Activated CD4-positive, alpha-beta T cell treated with anti-CD3 and anti-CD28 coated beads, Interleukin-2, amount 50 U/mL, for 24 hours (primary cell): ENCODE measurements at regions not wholly inside any gene's neighbourhood (a gene's known extent, or its start where the extent isn't known, plus 50 kb on each side); places are given as distances from the start of the nearest gene placed in this dataset.

Source experiments
- DNase-seq, 2 donors: peaks; one replicate each; pipeline ENCODE4 v3.0.0-alpha.2; 2020; ENCODE audit warnings: low read depth in 1 of 2, low spot score in 1 of 2

DNA sequence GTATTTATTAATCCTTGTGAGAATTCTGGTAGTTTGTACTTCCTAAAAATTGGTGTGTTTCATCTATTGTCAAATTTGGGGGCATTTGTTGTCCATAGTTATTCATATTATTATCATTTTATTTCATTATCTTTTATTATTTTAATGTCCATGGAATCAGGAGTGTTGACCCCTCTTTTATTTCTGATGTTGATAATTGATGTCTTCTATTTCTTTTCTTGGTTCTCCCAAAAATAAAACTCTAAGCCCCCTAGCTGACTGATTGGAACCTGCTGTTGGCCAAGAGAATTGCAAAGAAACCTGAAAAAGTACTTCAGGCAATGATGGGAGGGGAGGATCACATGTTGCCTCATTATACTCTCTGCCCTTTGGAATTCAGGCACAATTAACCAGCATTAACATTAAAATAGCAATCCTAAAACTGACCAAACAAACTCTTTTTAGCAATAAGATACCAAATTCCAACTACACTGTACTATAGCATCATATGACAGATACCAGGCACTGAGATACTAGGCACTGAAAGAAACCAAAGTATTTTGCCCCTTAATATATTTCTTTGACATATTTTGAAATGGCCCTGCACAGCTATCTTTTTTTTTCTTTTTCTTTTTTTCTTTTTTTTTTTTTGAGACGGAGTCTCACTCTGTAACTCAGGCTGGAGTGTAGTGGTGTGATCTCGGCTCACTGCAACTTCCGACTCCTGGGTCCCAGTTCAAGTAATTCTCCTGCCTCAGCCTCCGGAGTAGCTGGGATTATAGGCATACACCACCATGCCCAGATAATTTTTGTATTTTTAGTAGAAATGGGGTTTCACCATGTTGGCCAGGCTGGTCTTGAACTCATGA is 1097.2 kb upstream of the CNTNAP5 start:
- DNase-seq = no peak

- no peak for DNase-seq
Measured at GRCh38 chr2:122929347-122929746, 1095.7 kb upstream of the CNTNAP5 start.

- DNase-seq = no peak
Measured at GRCh38 chr2:122935506-122935905, 1089.6 kb upstream of the CNTNAP5 start.

DNA sequence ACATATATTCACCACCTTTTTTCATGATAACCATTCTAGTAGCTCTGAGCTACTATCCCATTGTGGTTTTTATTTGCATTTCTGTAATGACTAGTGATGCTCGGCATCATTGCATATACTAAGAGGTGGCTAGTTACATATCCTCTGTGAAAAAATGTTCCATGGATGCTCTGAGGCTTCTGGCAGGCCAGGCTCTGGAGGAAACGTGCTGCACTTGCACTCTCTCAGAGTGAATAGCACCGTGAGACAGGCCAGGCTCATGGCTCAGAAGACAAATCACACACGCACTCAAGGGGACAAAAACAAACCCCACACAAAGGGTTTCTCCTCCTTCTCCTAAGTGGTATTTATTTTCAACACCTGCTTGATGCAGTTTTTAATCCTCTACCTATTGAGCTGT is 1085.3 kb upstream of the CNTNAP5 start:
- no peak for DNase-seq

- no peak for DNase-seq
Measured at GRCh38 chr2:122949523-122949922, 1075.6 kb upstream of the CNTNAP5 start.

DNA sequence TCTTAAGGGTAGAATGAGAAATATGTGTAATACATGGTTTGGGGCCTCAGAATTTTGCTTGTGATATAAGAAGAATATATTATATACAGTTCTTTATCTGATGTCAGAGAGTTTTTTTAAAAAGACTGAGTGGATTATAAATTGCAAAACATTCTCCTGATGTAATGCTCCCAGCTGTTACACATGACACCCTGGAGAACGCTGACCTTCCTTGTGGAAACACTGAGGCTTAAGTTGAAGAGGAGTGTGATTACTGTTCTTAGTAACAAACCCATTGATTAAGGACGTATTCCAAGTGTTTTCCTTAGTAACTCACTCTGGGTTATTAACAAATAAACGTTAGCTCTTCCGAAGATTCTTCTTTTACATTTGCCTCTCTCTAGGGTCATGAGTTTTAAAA is 1069.3 kb upstream of the CNTNAP5 start:
- no peak for DNase-seq

DNA sequence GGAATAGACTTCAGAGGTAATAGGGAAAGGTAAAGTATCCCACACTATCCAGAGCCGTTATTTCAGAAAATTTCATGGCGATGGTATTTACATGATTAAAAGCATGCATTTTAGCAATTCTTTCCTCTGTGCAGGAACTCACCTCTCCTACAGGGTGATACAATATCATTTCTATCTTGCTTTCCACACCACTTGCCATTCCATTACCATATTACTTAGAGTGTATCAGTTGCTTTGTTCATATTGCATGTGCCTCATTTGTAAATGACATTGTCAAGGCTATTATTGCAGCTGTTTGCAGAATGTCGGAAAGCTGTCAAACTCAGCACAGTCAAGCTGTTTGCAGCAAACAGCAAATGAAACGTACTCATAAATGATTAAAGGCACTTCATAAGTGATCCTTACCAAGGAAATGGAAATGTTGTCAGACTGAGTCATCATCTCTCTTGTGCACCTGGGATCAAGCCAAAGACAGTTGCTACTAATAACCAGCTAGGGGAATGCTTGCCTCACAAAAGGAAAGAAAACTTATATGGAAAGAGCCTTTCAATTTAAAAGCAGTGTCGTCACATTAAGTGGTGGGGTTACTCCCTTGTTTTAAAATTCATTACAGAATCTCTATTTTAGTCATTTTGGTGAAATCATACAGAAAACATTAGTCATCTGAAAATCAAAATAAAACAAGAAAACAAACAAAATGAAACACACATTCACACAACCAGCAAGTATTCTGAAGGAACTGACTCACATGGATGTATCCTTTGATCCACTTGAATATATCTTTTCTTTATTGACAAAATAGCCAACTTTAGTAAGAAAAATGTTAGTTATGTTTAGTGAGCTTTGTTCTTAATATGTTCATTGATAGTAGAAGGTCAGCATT is 1064.1 kb upstream of the CNTNAP5 start:
- no peak for DNase-seq

GRCh38 chr2:122966461-122966860 is 1058.6 kb upstream of the CNTNAP5 start:
- no peak for DNase-seq

- DNase-seq = no peak
Measured at GRCh38 chr2:122977580-122977979, 1047.5 kb upstream of the CNTNAP5 start.

GRCh38 chr2:122980671-122981070 is 1044.4 kb upstream of the CNTNAP5 start:
- no peak for DNase-seq

GRCh38 chr2:122982936-122983335 is 1042.2 kb upstream of the CNTNAP5 start:
- DNase-seq = no peak

GRCh38 chr2:122988395-122989221 is 1036.5 kb upstream of the CNTNAP5 start:
- DNase-seq = no peak

- DNase-seq = no peak
Measured at GRCh38 chr2:122993592-122993991, 1031.5 kb upstream of the CNTNAP5 start.

GRCh38 chr2:122999258-122999657 is 1025.8 kb upstream of the CNTNAP5 start:
- no peak for DNase-seq

DNA sequence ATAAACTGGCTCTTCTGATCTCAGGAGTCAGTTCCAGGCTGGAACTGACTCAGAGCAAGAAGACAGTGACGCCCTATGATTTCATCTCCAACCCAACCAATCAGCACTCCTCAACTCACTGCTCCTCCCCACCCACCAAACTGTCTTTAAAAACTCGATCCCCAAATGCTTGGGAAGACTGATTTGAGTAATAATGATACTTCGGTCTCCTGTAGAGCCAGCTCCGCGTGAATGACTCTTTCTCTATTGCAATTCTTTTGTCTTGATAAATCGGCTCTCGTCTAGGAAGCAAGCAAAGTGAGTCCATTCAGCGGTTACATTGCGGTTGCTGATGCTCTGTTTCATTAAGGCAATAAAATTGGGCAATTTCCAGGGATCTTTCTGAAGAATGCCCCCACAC is 1025.3 kb upstream of the CNTNAP5 start:
- DNase-seq = no peak

GRCh38 chr2:123002660-123003248 is 1022.3 kb upstream of the CNTNAP5 start:
- DNase-seq = no peak

DNA sequence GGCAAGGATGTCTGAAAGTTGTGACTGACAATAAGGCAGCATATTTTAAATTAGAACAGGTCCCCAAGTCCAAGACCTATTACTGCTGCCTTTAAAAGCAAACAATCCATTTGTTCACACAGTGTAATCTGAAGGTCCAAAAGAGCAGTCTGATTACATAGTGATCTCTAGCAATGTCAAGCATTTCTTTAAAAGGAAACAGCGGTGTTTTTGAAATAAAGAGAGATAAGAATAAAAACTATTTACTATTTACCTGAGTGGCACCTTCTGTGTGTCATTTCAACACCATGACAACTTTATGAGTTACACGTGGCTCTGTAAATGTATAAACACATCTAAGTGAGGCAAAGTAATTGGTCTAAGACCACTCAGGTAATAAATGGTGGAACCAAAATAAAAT is 1009.9 kb upstream of the CNTNAP5 start:
- no peak for DNase-seq

- DNase-seq = no peak
Measured at GRCh38 chr2:123035541-123035940, 989.5 kb upstream of the CNTNAP5 start.

DNA sequence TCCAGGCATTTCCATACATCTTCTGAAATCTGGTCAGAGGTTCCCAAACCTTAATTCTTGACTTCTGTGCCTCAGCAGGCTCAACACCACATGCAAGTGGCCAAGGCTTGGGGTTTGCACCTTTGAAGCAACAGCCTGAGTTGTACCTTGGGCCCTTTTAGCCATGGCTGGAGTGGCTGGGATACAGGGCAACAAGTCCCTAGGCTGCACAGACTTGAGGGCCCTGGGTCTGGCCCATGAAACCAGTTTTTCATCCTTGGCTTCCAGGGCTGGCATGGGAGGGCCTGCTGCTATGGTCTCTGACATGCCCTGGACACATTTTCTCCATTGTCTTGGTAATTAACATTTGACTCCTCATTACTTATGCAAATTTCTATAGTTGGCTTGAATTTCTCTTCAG is 988.8 kb upstream of the CNTNAP5 start:
- DNase-seq = no peak

- DNase-seq = no peak
Measured at GRCh38 chr2:123040506-123040905, 984.6 kb upstream of the CNTNAP5 start.

- DNase-seq = no peak
Measured at GRCh38 chr2:123043458-123043857, 981.6 kb upstream of the CNTNAP5 start.
